Fibroblast of lung (primary cell): ENCODE measurements at regions not wholly inside any gene's neighbourhood (a gene's known extent, or its start where the extent isn't known, plus 50 kb on each side); places are given as distances from the start of the nearest gene placed in this dataset.

Experiments
- CTCF ChIP-seq, 2 donors: IDR thresholded peaks in 1 of 2; conservative IDR thresholded peaks in 1 of 2; 1 replicate in 1 of 2; 2 replicates in 1 of 2; pipeline ENCODE4 v1.5.1; 2011 to 2012; ENCODE audit warnings: low read length in 2 of 2, control low read depth in 1 of 2, inconsistent platforms in 1 of 2, low read depth in 1 of 2, mild to moderate bottlenecking in 1 of 2
- EZH2 ChIP-seq: IDR thresholded peaks from 2 replicates; pipeline ENCODE4 v1.5.1; 2012; ENCODE audit warnings: low read length, control low read depth, mild to moderate bottlenecking; ENCODE audit errors: missing control alignments

- TF ChIP-seq EZH2 (no peak), CTCF (conservative IDR thresholded peaks at IDR 0.05 in 1 of 2, IDR thresholded peaks at IDR 0.05 in 1 of 2; ENCODE audit: low read depth in 1 of 2, low read length in 2 of 2) (no peak)
Observed at GRCh38 chr17:51427856-51428255, 167.5 kb downstream of the UTP18 start.
